PC-3 (cell line): ENCODE measurements at regions not wholly inside any gene's neighbourhood (a gene's known extent, or its start where the extent isn't known, plus 50 kb on each side); places are given as distances from the start of the nearest gene placed in this dataset.

Experiments used
- ATAC-seq: fragments of 200-7000 bp; cut with Tn5 transposase; 2 replicates; pipeline ENCODE4 v1.9.1; 2020; ENCODE audit warnings: mild to moderate bottlenecking, moderate library complexity
- BruUV-seq: library from RNA; stranded (reverse); fragments of 400-500 nt; replicated peaks from 2 replicates; lab custom pipeline; 2021; lab: Mats Ljungman, UMichigan
- CTCF ChIA-PET: fragments of 300-600 bp; sonication (Branson Sonifier 250); formaldehyde crosslinking; loops from one replicate; lab custom pipeline; 2022; ENCODE audit warnings: antibody characterized with exemption; lab: Charles Lee
- POLR2A ChIA-PET: fragments of 300-600 bp; sonication (Branson Sonifier 250); formaldehyde crosslinking; loops from one replicate; lab custom pipeline; 2022; ENCODE audit warnings: antibody characterized with exemption; ENCODE audit not compliant: unreplicated experiment; lab: Charles Lee
- DNase-seq: peaks from one replicate; pipeline ENCODE4 v3.0.0-alpha.2; 2015
- H2AFZ ChIP-seq: fragments of 300-600 bp; sonication (generic); 2 replicates; pipeline ENCODE4 v1.6.0; 2016; ENCODE audit warnings: antibody characterized with exemption, low read length
- H3F3A ChIP-seq: fragments of 300-600 bp; sonication (generic); one replicate; pipeline ENCODE4 v1.6.0; 2017; ENCODE audit warnings: antibody characterized with exemption, low read length, control low read depth, mild to moderate bottlenecking; ENCODE audit not compliant: unreplicated experiment
- H3K27ac ChIP-seq: fragments of 300-600 bp; sonication (generic); 2 replicates; pipeline ENCODE4 v1.5.1; 2016; ENCODE audit warnings: mild to moderate bottlenecking, low read length
- H3K27me3 ChIP-seq: fragments of 300-600 bp; sonication (generic); 2 replicates; pipeline ENCODE4 v1.6.1; 2016; ENCODE audit warnings: low read length, mixed read lengths
- H3K36me3 ChIP-seq: fragments of 300-600 bp; sonication (generic); 2 replicates; pipeline ENCODE4 v1.6.1; 2016; ENCODE audit warnings: low read depth, mixed run types, low read length, mixed read lengths
- H3K4me1 ChIP-seq: fragments of 300-600 bp; sonication (generic); 2 replicates; pipeline ENCODE4 v1.5.1; 2016; ENCODE audit warnings: low read length; ENCODE audit not compliant: insufficient read depth
- H3K4me2 ChIP-seq: fragments of 300-600 bp; sonication (generic); 2 replicates; pipeline ENCODE4 v1.6.0; 2016; ENCODE audit warnings: low read length
- H3K4me3 ChIP-seq: fragments of 300-600 bp; sonication (generic); 2 replicates; pipeline ENCODE4 v1.5.1; 2016; ENCODE audit warnings: mild to moderate bottlenecking, low read length, mixed read lengths
- H3K79me2 ChIP-seq: fragments of 300-600 bp; sonication (generic); 2 replicates; pipeline ENCODE4 v1.6.1; 2017; ENCODE audit warnings: low read length, mixed read lengths
- H3K9ac ChIP-seq: fragments of 300-600 bp; sonication (generic); 2 replicates; pipeline ENCODE4 v1.6.0; 2016; ENCODE audit warnings: mild to moderate bottlenecking, low read length
- H3K9me2 ChIP-seq: fragments of 300-600 bp; sonication (generic); replicated peaks from 2 replicates; pipeline ENCODE4 v1.6.1; 2016; ENCODE audit warnings: mixed run types, low read length, mixed read lengths
- H3K9me3 ChIP-seq: fragments of 300-600 bp; sonication (generic); 2 replicates; pipeline ENCODE4 v1.6.1; 2016; ENCODE audit warnings: low read length, mixed read lengths
- H4K20me1 ChIP-seq: fragments of 300-600 bp; sonication (generic); 2 replicates; pipeline ENCODE4 v1.6.1; 2016; ENCODE audit warnings: low read length, mixed read lengths
- EZH2 ChIP-seq: fragments of 300-600 bp; sonication (generic); IDR thresholded peaks from one replicate; pipeline ENCODE4 v1.6.1; 2017; ENCODE audit warnings: antibody characterized with exemption, mild to moderate bottlenecking, low read length; ENCODE audit not compliant: unreplicated experiment
- EZH2phosphoT487 ChIP-seq: fragments of 300-600 bp; sonication (generic); IDR thresholded peaks from 2 replicates; pipeline ENCODE4 v1.6.1; 2018; ENCODE audit warnings: mild to moderate bottlenecking, antibody characterized with exemption, low read length, borderline replicate concordance
- intact Hi-C: fragments of 100-400 bp; cut with micrococcal nuclease; formaldehyde crosslinking; loops from 2 replicates; pipeline ENCODE4 v1.9.0; 2023
- TF ChIP-seq, protein P1 (sequence below): fragments of 300-600 bp; sonication (generic); conservative IDR thresholded peaks from 2 replicates; pipeline ENCODE4 v1.5.1; 2017; ENCODE audit warnings: antibody characterized with exemption, low read depth, mild to moderate bottlenecking, low read length

DNA sequence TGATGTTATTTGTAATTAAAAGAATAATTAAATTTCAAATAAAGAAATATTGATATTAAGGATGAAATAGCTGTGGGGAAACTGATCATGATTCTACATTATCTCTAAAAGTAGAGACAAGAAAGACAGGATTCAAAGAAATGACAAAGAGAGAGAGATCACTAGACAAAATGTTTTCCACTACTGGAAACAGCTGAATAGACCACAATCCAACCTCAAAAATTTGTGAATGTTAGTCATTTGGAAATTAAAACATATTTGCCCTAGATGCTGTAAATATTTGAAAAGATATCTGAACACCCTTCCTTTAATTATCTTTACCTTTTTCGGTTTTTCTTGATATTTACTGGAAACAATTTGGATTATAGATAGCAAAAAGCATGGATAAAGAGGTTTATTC lies 414.9 kb downstream of the CENPC start:
- Histone ChIP-seq H3K4me2 (no peak overlapping the region), H3K79me2 (no peaks in the 10 kb centered on the region), H3K9me2 (no peaks in the 10 kb centered on the region), H4K20me1 (no peaks in the 10 kb centered on the region), H3K4me1 (no peaks in the 10 kb centered on the region), H3K4me3 (no peak overlapping the region), H2AFZ (no peak overlapping the region), H3K27me3 (no peaks in the 10 kb centered on the region), H3K9me3 (no peaks in the 10 kb centered on the region), H3K27ac (no peak overlapping the region), H3K9ac (no peak overlapping the region), H3K36me3 (no peaks in the 10 kb centered on the region), H3F3A (no peaks in the 10 kb centered on the region)
- no TSS peak for BruUV-seq
- no peak for DNase-seq
- TF ChIP-seq, protein P1, sequence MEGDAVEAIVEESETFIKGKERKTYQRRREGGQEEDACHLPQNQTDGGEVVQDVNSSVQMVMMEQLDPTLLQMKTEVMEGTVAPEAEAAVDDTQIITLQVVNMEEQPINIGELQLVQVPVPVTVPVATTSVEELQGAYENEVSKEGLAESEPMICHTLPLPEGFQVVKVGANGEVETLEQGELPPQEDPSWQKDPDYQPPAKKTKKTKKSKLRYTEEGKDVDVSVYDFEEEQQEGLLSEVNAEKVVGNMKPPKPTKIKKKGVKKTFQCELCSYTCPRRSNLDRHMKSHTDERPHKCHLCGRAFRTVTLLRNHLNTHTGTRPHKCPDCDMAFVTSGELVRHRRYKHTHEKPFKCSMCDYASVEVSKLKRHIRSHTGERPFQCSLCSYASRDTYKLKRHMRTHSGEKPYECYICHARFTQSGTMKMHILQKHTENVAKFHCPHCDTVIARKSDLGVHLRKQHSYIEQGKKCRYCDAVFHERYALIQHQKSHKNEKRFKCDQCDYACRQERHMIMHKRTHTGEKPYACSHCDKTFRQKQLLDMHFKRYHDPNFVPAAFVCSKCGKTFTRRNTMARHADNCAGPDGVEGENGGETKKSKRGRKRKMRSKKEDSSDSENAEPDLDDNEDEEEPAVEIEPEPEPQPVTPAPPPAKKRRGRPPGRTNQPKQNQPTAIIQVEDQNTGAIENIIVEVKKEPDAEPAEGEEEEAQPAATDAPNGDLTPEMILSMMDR: no peak
- TF ChIP-seq EZH2phosphoT487 (no peak), EZH2 (no peak)
- intact Hi-C loops: no loop called here
- ATAC-seq: no peak
- POLR2A ChIA-PET: no interaction called here
- CTCF ChIA-PET: no interaction called here

GRCh38 chr4:67126570-67126969 lies 418.7 kb downstream of the CENPC start:
- ChIA-PET POLR2A (no interaction called here), CTCF (no interaction called here)
- no peaks in the 10 kb centered on the region for H3K9me3 ChIP-seq
- no peak for DNase-seq
- H3K4me2 ChIP-seq: no peak overlapping the region
- TF ChIP-seq EZH2phosphoT487: no peak
- ATAC-seq: no peak
- intact Hi-C loops: loop anchor here (10.0 kb wide), 1 partner anchor 268 kb away; no protein-coding TSS in a partner anchor
- H3K4me3 ChIP-seq: no peak overlapping the region
- no peaks in the 10 kb centered on the region for H3K9me2 ChIP-seq
- no peaks in the 10 kb centered on the region for H3K36me3 ChIP-seq
- H3K27ac ChIP-seq: no peak overlapping the region
- H3K79me2 ChIP-seq: no peaks in the 10 kb centered on the region
- no peaks in the 10 kb centered on the region for H3F3A ChIP-seq
- no peaks in the 10 kb centered on the region for H3K4me1 ChIP-seq
- no TSS peak for BruUV-seq
- H2AFZ ChIP-seq: no peak overlapping the region
- H3K27me3 ChIP-seq: no peaks in the 10 kb centered on the region
- H3K9ac ChIP-seq: no peak overlapping the region
- H4K20me1 ChIP-seq: no peaks in the 10 kb centered on the region

DNA sequence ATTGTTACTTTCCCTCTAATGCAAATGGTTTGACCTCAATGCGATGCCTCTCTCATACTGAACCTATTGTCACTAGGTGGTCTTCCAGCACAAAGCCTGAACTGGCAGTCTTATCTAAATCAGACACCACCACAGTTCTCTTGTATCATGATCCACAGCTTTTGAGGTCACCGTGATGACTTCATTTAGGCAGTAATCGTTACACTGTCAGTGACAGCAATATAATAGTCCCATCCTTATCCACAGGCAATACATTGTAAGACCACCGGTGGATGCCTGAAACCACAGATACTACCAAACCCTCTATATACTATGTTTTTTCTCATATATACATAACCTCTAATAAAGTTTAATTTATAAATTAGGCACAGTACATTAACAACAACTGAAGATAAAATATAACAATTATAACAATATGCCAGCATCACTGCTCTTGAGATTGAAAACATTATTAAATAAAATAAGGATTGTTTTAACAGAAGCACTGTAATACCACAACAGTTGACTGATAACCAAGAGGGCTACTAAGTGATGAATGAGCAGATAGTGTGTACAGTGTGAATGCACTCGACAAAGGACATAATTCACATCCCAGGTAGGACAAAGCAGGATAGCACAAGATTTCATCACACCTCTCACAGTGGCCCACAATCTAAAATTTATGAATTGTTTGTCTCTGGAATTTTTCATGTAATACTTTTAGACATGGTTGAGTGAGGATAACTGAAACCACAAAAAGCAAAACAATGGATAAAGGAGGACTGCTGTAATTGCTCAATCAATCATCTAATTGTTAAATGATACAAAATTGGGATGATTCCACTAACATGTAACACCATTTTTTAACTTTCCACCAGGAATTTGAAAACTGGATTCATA lies 419.4 kb downstream of the CENPC start:
- TF ChIP-seq, protein P1: no peak
- no peak for TF ChIP-seq EZH2
- no peak for TF ChIP-seq EZH2phosphoT487
- Histone ChIP-seq H3K4me1 (no peaks in the 10 kb centered on the region), H3F3A (no peaks in the 10 kb centered on the region), H3K4me3 (no peak overlapping the region), H3K36me3 (no peaks in the 10 kb centered on the region), H3K4me2 (no peak overlapping the region), H3K9me3 (no peaks in the 10 kb centered on the region), H3K9me2 (no peaks in the 10 kb centered on the region), H3K9ac (no peak overlapping the region), H3K27ac (no peak overlapping the region), H3K79me2 (no peaks in the 10 kb centered on the region), H2AFZ (no peak overlapping the region), H4K20me1 (no peaks in the 10 kb centered on the region), H3K27me3 (no peaks in the 10 kb centered on the region)
- ATAC-seq: no peak
- no TSS peak for BruUV-seq
- CTCF ChIA-PET: no interaction called here
- DNase-seq: no peak
- intact Hi-C loops: loop anchor here (10.0 kb wide), 1 partner anchor 269 kb away; no protein-coding TSS in a partner anchor
- POLR2A ChIA-PET: no interaction called here
